HG03354 (cell line): ENCODE measurements at regions not wholly inside any gene's neighbourhood (a gene's known extent, or its start where the extent isn't known, plus 50 kb on each side); places are given as distances from the start of the nearest gene placed in this dataset.
"Not testable (repeated sequence)": the region's sequence is repeated elsewhere in the genome, so short reads cannot be mapped to it uniquely, and the experiment has no call there.

Experiments
- ATAC-seq: cut with Tn5 transposase; IDR thresholded peaks from one replicate; pipeline ENCODE4 v1.9.1; 2021; ENCODE audit warnings: mild to moderate bottlenecking; ENCODE audit not compliant: unreplicated experiment, poor library complexity, severe bottlenecking

DNA sequence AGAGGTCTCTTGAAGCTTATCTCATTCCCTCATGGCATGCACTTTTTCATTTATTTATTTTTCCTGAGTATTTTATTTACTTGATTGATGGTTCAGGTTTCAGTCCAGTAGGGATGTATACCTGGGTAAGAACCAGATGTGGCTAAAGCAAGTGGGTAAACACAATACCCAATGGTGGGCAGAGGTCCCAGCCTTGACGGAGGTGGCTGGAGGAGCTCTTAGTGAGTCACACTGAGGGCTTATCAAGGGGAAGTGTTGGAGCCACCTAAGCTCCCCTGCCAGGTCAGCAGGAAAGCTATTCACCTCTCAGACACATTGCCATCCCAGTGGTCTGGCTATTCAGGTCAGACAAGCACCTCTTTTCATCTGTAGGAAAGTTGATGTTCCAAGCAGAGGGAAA is 236.2 kb upstream of the MAGEB16 start:
- no peak for ATAC-seq

DNA sequence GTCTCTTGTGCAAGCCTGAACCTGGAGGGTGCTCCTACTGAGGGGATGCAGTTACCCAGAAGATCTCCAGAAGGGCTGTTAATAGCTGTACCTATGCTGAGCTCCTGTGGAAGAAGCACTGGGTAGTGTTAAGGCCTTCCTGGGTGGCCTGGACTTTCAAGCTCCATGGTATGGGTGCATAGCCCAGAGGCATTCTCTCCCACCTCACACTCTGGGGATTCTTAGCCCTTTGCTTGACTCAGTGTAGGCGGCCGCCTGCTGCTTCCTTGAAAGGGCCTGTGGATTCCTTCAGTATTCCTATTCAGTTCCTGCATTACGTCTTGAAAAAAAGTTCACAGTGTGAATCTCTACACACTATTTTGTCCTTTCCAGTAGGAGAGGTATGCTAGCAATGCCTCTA is 235.7 kb upstream of the MAGEB16 start:
- ATAC-seq = no peak

DNA sequence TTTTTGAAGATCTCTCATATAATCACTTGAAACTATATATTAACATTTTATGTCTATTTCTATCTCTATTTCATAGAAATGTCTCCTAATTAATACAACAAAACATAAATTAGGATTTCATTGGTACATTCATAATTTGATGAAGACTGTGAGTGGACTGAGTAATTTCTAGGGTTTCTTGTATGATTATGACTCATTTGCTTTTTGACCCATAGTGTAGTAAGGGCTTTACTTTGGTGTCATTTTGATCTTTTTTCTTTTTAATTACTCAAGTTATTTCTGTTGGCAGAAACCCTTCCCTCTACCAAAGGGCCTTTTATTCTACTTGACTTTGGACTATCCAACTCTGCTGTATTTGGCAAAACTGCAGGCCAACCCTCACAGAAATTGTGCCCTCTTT is 207.9 kb upstream of the MAGEB16 start:
- ATAC-seq = no peak

DNA sequence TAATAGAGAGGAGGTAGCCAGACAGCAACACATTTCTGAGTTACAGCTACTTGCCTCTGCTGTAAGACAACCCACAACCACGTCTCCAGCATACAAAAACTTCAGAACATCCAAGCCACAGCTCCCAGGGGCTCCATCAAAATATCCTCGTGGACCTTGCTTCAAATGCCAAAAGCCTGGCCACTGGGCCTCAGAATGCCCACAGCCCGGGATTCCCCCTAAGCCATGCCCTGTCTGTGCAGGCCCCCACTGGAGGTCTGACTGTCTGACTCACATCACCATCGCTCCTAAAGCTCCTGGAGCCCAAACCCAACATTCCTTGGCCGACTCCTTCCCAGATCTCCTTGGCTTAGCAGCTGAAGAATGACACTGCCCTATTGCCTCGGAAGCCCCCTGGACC is 186.6 kb upstream of the MAGEB16 start:
- ATAC-seq = not testable (repeated sequence)

DNA sequence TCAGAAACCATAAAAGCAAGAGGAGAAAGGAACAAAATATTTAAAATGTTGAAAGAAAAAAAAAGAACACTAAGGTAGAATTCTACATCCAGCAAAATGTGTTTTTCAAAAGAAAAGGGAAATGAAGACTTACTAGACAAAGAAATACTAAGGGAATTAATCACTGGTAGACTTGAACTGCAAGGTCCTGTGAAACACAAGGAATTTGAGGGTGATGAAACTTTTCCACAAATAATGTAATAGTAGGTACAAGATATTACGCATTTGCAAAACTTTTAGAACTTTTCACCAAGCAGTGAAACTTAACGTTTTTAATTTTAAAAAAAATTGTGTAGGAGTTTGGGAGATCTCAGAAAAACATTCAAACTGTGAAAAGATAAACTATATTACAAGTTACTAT is 180.3 kb upstream of the MAGEB16 start:
- ATAC-seq = no peak

DNA sequence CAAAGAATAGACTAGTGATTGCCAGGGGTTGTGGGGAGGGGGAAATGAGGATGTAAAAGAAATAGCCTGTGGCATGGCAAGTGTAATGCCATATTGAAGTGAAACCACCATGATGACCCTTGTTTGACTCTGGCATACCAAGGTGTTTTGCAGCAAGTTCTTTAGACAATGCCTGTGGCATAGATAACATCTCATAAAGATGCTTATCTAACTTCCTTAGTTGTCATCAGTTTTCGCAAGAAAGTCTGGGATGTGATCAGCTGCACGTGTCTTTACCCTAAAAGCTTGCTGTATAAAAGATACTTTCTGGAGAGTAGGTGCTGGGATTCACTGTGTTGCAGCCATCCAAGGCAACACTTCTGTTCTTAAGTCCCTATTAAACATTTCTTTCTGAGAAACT is 176.1 kb upstream of the MAGEB16 start:
- ATAC-seq = no peak

DNA sequence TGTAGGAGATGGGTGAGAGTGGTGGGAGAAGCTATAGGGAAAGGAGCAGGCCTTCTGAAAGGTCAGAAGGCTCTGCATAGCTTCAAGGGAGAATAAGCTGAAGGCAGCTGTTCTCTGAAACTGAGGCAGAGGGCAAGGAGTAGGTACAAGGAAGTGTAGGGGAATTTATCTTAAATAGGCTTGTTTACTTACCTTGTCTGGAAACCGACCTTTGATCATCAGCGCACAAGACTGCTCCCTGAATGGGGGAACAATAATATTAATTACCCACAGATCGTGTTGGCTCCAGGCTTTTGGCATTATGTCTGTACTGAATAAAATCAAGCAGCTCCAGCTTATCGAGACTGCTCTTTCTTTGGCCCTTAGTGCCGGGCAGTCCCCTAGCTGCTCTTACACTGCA is 175.5 kb upstream of the MAGEB16 start:
- ATAC-seq = no peak

DNA sequence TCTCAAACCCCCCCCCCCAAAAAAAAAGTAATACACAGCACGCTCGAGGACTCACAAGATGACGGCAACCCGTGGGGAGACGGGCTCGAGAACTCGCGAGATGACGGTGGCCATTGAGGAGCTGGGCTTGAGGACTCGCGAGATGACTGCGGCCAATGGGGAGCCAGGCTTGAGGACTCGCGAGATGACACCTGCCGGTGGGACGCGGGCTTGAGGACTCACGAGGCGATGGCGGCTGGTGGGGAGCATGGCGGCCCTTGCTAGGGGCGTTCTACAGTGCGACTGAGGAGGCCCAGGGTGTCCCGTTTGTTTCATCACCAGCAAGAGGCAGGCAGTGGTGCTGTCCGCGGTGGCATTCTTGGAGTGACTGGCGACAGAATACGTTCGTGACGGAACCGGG is 172.4 kb upstream of the MAGEB16 start:
- no peak for ATAC-seq

DNA sequence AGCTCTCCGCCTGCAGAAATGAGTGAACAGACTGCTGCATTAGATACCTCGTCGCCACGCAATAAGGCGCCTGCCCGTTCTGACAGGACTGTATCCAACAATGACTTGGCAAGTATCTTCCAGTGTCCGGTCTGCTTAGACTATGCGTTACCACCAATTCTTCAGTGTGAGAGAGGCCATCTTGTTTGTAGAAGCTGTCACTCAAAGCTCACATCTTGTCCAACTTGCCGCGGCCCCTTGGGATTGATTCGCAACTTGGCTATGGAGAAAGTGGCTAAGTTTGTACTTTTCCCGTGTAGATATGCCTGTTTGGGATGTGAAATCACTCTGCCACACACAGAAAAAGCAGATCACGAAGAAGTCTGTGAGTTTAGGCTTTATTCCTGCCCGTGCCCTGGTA is 172.0 kb upstream of the MAGEB16 start:
- ATAC-seq = no peak

DNA sequence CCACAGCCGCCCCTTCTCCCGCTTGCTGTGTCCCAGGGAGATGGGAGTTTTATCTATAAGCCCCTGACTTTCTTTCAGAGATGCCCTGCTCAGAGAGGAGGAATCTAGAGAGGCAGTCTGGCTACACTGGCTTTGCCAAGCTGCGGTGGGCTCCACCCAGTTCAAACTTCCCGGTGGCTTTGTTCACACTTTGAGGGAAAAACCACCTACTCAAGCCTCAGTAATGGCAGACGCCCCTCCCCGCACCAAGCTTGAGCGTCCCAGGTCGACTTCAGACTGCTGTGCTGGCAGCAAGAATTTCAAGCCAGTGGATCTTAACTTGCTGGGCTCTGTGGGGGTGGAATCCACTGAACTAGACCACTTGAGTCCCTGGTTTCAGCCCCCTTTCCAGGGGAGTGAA is 162.2 kb upstream of the MAGEB16 start:
- not testable (repeated sequence) for ATAC-seq

DNA sequence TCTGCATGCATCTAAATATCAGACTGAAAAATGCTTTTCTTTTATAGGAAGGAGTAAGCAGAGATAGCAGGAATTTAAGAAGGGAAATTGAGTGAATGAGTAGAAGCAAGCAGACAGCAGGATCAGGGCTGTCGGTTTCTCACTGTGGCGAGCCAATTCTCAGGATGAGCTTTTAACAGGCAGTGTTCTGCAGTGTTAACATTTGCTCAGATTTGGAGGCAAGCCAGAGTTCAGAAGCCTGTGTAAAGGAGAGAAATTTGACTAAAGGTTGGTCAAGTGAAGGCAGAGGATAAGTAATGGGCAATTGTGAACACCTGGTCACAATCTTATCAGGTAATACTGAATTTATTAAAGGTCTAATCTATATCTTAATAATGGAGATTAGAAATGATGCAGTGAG is 133.3 kb upstream of the MAGEB16 start:
- ATAC-seq = no peak

DNA sequence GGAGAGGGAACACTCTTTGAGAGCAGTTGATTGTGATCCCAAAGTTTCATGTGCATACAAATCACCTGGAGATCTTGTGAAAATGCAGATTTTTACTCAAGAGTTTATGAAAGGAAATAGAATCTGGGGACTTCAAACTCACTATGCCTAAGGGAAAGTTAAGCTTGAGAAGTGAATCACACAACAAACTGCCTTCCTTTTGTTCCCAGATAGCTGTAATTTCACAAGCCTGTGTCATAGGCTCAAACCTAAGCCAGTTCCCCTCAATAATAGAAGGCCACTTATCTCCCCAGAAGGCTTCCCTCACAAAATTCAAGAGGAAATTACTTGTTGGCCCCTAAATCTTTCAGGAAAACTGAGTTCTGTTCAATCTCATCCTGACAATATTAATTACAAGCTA is 132.8 kb upstream of the MAGEB16 start:
- no peak for ATAC-seq

DNA sequence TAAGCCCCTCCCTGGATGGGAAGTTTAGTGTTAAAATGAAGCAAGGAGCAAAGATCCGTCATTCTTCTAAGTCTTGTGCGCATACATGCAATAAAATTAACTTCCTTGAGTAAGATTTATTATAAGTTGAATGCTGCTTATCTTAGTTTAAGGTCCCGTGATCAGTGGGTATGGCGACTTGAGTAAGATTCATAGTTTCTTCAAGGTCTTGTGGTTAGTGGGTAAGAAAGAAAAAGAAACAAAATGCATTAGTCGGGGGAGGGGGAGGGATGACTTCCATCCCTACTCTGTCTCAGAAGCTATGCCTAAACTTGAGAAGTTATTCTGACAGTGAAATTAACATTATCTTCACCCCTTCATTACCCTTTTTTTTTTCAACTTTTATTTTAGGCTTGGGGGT is 127.3 kb upstream of the MAGEB16 start:
- ATAC-seq = no peak

DNA sequence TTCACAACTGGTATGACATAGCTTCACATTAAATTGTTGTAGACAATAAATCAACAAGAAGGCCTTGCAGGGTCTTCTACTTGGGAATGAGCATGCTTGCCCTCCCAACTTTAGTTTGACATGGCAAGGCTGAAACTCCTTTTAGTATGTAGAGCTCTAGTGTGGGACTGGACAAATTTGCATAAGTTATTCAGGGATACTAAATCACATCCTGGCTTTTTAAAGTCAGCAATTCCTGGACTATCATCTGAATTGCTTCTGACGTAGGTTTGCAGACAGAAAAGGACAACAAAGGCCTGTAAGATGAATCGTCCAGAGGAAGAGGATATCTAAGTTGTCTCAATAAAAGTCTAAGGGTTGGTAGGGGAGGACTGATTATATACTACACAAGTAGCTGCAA is 123.0 kb upstream of the MAGEB16 start:
- ATAC-seq = no peak

DNA sequence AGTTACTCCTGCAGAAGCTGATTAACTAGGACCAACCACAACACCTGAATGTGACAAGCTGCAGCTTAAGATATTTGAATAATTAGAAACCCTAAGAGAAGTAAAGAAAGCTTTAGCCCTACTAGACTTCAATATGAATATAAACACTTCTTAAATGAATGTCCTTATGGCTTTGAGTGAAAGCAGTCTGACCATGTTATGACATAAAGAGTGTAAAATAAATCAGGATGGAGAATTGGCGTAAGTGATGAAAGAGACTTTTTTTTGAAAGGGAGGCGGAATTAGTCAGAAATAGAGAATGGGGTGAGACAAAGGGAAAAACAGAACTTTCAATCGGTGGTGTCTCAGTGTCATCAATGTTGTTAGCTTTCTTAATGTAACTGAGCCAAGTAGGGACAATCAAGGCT is 117.2 kb upstream of the MAGEB16 start:
- no peak for ATAC-seq

DNA sequence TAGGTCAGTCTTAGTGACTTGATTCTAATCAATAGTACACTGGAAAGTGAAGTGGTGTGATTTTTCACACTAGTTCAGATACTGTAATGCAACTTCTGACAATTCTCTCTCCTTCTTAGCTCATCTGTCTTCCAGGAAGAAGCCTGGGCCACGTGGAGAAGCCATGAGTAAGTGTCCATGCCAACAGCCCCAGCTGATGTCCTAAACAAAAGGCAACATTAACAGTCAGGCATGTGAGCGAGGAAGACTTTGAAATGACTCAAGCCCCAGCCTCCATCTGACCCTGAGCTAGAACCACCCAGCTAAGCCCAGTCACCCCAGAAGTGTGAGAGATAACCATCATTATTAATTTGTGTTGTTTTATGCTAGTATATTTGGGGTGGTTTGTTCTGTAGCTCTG is 115.7 kb upstream of the MAGEB16 start:
- no peak for ATAC-seq

DNA sequence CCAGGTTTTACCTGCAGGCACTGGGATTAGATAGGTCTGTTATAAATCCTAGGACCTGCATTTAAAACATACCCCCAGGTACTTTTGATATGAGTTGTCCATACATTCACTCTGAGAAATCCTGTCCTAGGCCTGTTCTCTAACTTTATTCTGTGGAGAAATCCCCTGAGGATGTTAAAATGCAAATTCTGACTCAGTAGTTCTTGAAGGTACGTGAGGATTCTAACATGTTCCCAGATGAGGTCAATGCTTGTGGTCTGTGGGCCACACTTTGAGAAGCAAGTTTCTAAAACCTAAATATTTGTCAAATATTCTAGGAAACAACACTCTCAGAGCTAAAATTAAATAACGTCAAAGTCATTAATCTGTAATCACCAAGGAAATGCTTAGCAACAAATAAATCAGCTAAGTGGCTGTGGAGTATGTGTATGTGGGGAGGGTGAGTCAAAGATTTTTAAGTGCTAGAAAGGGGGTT is 101.3 kb upstream of the MAGEB16 start:
- ATAC-seq = no peak

DNA sequence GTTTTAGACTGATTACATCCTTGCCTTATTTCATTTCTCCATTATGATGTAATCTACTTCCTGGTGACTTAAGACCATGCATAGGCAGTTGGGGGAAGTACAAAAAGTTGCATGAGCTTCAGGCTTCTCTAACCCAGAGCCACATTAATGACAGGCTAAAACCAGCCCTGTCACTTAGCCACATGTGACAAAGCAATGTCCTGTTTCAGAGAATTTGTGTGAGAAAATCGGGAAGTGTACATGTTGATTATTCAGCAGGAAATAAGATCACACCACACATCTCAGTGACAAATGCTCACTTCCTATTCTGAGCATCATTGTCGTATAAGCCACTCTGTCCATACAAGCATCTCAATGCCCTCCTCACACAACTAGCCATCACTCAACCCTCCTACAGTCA is 98.5 kb upstream of the MAGEB16 start:
- no peak for ATAC-seq

DNA sequence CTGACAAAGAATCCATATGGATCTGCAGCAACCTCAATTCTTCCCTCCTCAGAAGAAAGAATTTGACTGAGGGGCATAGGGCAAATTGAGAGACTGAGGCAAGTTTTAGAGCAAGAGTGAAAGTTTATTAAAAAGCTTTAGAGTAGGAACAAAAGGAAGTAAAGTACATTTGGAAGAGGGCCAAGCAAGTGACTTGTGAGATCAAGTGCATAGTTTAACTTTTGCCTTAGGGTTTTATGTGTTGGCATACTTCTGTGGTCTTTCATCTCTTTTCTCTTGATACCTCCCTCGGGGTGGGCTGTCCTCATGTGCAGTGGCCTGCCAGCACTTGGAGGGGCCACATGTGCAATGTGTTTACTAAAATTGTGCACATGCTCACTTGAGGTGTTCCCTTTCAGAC is 98.0 kb upstream of the MAGEB16 start:
- no peak for ATAC-seq

DNA sequence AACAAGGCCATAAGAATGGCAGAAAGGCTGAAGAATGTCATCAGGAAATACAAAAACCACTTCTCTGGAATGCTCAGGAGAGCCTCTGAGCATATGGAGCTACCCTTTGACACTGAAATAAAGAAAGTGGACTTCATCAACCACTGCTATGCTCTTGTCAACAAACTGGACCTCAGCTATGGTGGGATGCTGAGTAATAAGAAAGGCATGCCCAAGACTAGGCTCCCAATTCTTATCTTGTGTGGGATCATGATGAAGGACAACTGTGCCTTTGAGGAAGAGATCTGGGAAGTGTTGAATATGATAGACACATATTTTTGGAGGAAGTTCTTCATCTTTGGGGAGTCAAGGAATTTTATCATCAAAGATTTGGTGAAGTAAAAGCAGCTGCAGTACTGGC is 86.9 kb upstream of the MAGEB16 start:
- ATAC-seq = no peak

DNA sequence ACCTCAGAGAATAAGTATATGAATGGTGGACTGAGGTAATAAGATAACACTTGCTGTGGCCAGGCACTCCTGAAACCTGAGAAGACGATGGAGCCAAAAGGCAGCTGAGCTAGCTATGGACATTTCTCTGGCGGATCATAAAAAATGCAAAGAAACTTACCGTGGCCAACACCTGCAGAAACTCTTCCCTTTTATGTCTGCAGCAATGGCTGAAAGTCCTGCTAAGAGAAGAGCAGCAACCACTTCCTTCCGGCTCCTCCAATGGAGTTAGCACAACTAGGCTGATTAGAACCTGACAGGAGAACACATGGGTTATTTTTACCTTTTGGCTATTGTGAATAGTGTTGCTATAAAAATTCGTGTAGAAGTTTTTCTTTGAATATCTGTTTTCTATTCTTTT is 76.0 kb upstream of the MAGEB16 start:
- no peak for ATAC-seq

DNA sequence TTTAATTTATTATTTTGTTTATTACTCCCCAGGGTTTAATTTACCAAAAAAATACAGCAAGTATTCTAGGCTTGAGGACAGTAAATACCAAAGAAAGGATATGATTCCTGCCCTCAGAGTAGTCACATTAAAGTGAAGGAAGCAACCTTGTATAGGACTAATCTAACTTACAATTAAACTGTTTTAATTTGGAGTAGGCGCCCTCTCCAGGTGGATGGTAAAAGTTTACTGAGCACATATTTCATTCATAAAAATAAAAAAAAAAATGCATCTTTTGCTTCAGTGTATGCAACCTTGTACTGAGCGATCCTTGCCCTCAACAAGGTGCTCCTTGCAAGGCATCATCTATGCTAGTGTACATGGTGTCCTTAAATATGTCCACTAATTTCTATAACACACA is 72.0 kb upstream of the MAGEB16 start:
- no peak for ATAC-seq

DNA sequence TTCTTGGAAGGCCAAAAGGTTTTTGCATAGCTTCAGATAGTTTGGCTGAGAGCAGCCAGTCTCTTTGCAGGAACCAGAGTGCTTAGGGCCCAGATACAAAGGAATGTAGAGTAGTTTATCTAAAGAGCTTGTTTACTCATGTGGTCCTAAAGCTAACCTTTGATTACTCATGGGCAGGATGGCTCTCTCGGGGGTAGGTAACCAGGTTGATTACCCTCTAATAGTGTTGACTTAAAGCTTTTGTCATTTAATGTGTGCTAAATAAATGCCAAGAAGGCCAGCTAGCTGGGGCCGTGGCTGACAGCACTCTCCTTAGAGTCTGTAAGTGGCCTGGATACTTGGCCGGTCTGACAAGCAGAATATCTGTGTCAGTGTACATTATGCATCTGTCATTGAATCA is 69.7 kb upstream of the MAGEB16 start:
- ATAC-seq = no peak
